ENCODE measurements at regions not wholly inside any gene's neighbourhood (a gene's known extent, or its start where the extent isn't known, plus 50 kb on each side); places are given as distances from the start of the nearest gene placed in this dataset.

DNA sequence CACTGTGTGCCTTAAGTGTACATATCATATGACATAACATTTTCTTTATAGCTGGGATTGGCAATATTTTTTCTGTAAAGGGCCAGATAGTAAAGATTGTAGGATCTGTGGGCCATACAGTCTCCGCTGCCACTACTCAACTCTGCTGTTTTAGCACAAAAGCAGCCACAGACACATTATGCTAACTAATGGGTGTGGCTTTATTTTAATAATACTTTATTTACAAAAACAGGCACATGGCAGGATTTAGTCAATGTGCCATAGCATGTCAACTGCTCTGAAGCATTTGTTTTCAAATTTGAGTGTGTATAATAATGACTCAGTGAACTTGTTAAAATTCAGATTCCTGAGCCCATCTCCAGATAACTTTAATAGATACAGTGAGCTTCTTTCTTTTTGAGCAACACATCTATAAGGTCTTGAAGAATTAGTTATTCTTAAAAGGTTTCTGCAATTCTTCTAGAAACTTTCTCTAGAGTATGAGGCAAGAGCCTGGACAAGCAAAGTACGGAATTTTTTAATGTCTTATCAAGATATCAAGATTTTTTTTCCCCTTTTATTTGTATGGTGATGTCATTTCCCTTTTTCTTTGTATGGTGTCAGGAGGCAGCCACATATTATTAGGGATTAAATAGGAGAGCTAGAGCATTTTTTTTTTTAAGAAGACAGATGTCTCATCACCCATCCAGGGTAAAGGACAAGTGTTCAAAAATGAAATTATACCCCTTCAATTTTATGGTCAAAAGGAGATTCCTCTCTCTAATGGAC lies 518.3 kb downstream of the DHX35 start:
- Mint-ChIP-seq H3K36me3 (no peaks in the 10 kb centered on the region), H3K27ac (no peak overlapping the region), H3K9me3 (peaks cover 0 to 3% (median 0%) of the 10 kb centered on the region in 7 donors), H3K4me3 (no peak overlapping the region), H3K27me3 (peaks cover 7% of the 10 kb centered on the region), H3K4me1 (no peaks in the 10 kb centered on the region)
- H3K36me3 ChIP-seq (ENCODE audit: control insufficient read depth, insufficient read depth, low read length), result no peaks in the 10 kb centered on the region
- ATAC-seq (ENCODE audit: low read depth in 2 of 2) (no peak), DNase-seq (no peak)
- no peaks in the 10 kb centered on the region for H3K9me3 ChIP-seq (ENCODE audit: control insufficient read depth in 2 of 2, low read length in 2 of 2)
- H3K4me3 ChIP-seq (ENCODE audit: low read depth, low read length), result no peak overlapping the region
- no peaks in the 10 kb centered on the region for H3K4me1 ChIP-seq (ENCODE audit: control insufficient read depth, insufficient read depth, low read length, poor library complexity, severe bottlenecking)
- H3K27ac ChIP-seq (ENCODE audit: insufficient read depth, low read length, poor library complexity, severe bottlenecking), result no peak overlapping the region
- H3K27me3 ChIP-seq (ENCODE audit: control insufficient read depth, insufficient read depth, low read length), result no peaks in the 10 kb centered on the region

DNA sequence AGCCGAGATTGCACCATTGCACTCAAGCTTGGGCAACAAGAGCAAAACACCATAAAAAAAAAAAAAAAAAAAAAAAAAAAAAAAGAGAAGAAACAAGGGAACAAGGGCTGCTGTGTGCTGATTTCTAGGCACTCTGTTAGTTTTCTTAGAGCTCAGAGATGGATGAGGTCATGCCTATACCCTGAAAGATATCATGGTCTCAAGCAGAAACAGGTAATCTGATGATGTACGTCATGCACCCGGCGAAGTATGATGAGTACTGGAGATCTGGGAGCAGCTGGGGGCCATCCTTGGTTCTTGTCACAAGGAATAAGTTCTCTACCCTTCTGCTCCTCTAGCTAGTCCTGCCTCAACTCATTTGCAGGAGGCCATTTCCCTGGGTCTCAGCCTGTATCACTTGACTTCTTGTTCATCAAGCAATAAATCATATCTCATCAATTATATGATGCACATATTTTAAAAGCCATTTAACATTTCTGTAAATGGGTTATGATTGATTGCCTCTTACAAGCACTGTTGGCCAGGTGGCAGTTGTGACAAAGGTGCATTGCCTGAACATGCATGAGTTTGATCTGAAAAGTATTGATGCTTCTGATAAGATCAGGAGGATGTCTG lies 517.2 kb downstream of the DHX35 start:
- Histone ChIP-seq H3K4me1 (ENCODE audit: control insufficient read depth, insufficient read depth, low read length, poor library complexity, severe bottlenecking) (no peaks in the 10 kb centered on the region), H3K36me3 (ENCODE audit: control insufficient read depth, insufficient read depth, low read length) (no peaks in the 10 kb centered on the region), H3K4me3 (ENCODE audit: low read depth, low read length) (no peak overlapping the region), H3K27me3 (ENCODE audit: control insufficient read depth, insufficient read depth, low read length) (no peaks in the 10 kb centered on the region), H3K9me3 (ENCODE audit: control insufficient read depth in 2 of 2, low read length in 2 of 2) (no peaks in the 10 kb centered on the region), H3K27ac (ENCODE audit: insufficient read depth, low read length, poor library complexity, severe bottlenecking) (no peak overlapping the region)
- H3K4me1 Mint-ChIP-seq, result no peaks in the 10 kb centered on the region
- ATAC-seq (ENCODE audit: low read depth in 2 of 2) (no peak), DNase-seq (no peak)
- no peak overlapping the region for H3K27ac Mint-ChIP-seq
- H3K4me3 Mint-ChIP-seq, result no peak overlapping the region
- peaks cover 0 to 3% (median 0%) of the 10 kb centered on the region in 7 donors for H3K9me3 Mint-ChIP-seq
- H3K27me3 Mint-ChIP-seq, result peaks cover 7% of the 10 kb centered on the region
- no peaks in the 10 kb centered on the region for H3K36me3 Mint-ChIP-seq

DNA sequence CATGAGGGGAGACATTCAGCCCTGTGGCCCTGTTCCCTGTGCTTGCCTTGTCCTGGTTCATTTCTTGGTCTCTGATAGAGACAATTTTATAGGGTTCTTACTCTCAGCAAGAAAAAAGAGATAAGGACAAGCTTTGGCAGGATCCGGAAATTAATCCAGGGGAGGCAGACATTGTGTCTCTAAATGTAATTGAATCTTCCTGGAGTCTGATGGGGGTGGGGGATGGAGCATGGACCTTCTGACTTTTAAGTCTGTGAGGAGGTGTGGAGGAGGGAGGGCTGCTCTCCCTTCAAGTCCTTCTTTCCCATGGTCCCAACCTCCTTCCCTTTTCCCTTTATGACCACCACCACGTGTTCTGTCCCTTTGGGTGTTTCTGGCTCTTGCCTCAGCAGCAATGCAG lies 512.7 kb downstream of the DHX35 start:
- H3K36me3 ChIP-seq (ENCODE audit: control insufficient read depth, insufficient read depth, low read length), result no peaks in the 10 kb centered on the region
- H3K4me1 ChIP-seq (ENCODE audit: control insufficient read depth, insufficient read depth, low read length, poor library complexity, severe bottlenecking), result no peaks in the 10 kb centered on the region
- no peaks in the 10 kb centered on the region for H3K27me3 ChIP-seq (ENCODE audit: control insufficient read depth, insufficient read depth, low read length)
- Mint-ChIP-seq H3K4me1 (no peaks in the 10 kb centered on the region), H3K27me3 (peaks cover 4% of the 10 kb centered on the region), H3K36me3 (no peaks in the 10 kb centered on the region), H3K4me3 (no peak overlapping the region), H3K27ac (no peak overlapping the region), H3K9me3 (peaks cover 0 to 6% (median 0%) of the 10 kb centered on the region in 7 donors)
- DNase-seq (no peak), ATAC-seq (ENCODE audit: low read depth in 2 of 2) (no peak)
- H3K4me3 ChIP-seq (ENCODE audit: low read depth, low read length), result no peak overlapping the region
- no peak overlapping the region for H3K27ac ChIP-seq (ENCODE audit: insufficient read depth, low read length, poor library complexity, severe bottlenecking)
- H3K9me3 ChIP-seq (ENCODE audit: control insufficient read depth in 2 of 2, low read length in 2 of 2), result no peaks in the 10 kb centered on the region

DNA sequence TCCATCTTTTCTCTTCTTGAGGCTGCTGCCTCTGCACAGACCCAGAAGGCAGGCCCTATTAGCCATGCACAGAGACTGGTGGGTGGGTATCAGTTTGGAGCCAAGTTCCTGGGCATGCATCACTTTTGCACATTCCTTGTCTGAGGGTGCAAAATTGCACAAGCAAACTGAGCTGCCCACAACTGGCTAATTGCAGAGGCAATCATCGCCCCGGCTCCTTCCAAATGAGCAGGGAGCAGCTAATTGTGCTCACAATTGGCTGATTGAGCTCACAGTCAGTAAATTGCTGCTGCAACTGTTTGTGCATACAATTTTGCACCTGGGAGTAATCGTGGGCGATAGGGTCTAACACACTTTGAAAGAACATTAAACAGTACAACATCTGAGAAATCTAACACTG lies 511.4 kb downstream of the DHX35 start:
- no peaks in the 10 kb centered on the region for H3K9me3 ChIP-seq (ENCODE audit: control insufficient read depth in 2 of 2, low read length in 2 of 2)
- H3K27ac ChIP-seq (ENCODE audit: insufficient read depth, low read length, poor library complexity, severe bottlenecking), result no peak overlapping the region
- ATAC-seq (ENCODE audit: low read depth in 2 of 2), result no peak
- no peaks in the 10 kb centered on the region for H3K4me1 ChIP-seq (ENCODE audit: control insufficient read depth, insufficient read depth, low read length, poor library complexity, severe bottlenecking)
- Mint-ChIP-seq H3K9me3 (peaks cover 0 to 6% (median 0%) of the 10 kb centered on the region in 7 donors), H3K36me3 (no peaks in the 10 kb centered on the region), H3K27me3 (peaks cover 4% of the 10 kb centered on the region), H3K27ac (no peak overlapping the region), H3K4me3 (no peak overlapping the region), H3K4me1 (no peaks in the 10 kb centered on the region)
- no peaks in the 10 kb centered on the region for H3K27me3 ChIP-seq (ENCODE audit: control insufficient read depth, insufficient read depth, low read length)
- H3K4me3 ChIP-seq (ENCODE audit: low read depth, low read length), result no peak overlapping the region
- no peak for DNase-seq
- H3K36me3 ChIP-seq (ENCODE audit: control insufficient read depth, insufficient read depth, low read length), result no peaks in the 10 kb centered on the region

DNA sequence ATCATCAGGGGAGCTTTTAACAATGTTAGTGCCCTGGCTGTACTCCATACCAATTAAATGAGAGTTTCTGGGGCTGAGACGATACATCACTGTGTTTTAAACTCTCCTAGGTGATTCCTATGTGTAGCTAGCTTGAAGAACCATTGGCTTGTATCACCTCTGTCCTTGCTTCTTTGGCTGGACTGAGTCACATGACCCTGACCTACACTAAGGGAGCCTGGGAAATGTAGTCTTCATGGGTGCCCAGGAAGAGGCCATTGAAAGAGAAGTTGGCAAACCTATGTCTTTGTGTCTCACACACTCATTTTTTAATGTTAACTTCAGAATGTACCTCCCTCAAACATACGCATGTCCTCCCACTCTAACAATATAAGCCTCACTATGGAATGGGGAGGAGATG lies 506.6 kb downstream of the DHX35 start:
- Histone ChIP-seq H3K27me3 (ENCODE audit: control insufficient read depth, insufficient read depth, low read length) (no peaks in the 10 kb centered on the region), H3K9me3 (ENCODE audit: control insufficient read depth in 2 of 2, low read length in 2 of 2) (no peaks in the 10 kb centered on the region), H3K4me1 (ENCODE audit: control insufficient read depth, insufficient read depth, low read length, poor library complexity, severe bottlenecking) (no peaks in the 10 kb centered on the region), H3K27ac (ENCODE audit: insufficient read depth, low read length, poor library complexity, severe bottlenecking) (no peak overlapping the region), H3K36me3 (ENCODE audit: control insufficient read depth, insufficient read depth, low read length) (no peaks in the 10 kb centered on the region), H3K4me3 (ENCODE audit: low read depth, low read length) (no peak overlapping the region)
- ATAC-seq (ENCODE audit: low read depth in 2 of 2) (no peak), DNase-seq (no peak)
- Mint-ChIP-seq H3K27ac (no peak overlapping the region), H3K4me3 (no peak overlapping the region), H3K36me3 (no peaks in the 10 kb centered on the region), H3K9me3 (peaks cover 0 to 5% (median 2%) of the 10 kb centered on the region in 7 donors), H3K4me1 (no peaks in the 10 kb centered on the region), H3K27me3 (no peaks in the 10 kb centered on the region)

DNA sequence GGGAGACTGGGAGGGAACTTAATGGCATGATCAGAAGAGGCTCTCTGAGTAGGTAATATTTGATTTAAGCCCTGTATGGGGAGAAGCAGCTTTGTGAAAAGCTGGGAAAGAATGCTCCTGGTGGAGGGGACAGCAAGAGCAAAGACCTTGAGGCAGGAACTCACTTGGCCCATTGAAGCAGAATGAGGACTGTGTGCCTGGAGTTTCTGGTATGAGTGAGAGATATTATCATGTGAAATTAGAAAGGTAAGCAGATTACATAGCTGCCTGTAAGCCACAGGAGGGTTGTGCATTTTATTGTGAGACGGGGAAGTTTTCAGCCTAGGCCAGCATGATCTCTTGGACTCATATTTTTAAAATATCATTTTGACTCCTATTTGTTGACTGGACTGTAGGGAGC lies 502.1 kb downstream of the DHX35 start:
- H3K4me3 Mint-ChIP-seq, result no peak overlapping the region
- Histone ChIP-seq H3K4me3 (ENCODE audit: low read depth, low read length) (no peak overlapping the region), H3K27ac (ENCODE audit: insufficient read depth, low read length, poor library complexity, severe bottlenecking) (no peak overlapping the region), H3K36me3 (ENCODE audit: control insufficient read depth, insufficient read depth, low read length) (no peaks in the 10 kb centered on the region), H3K27me3 (ENCODE audit: control insufficient read depth, insufficient read depth, low read length) (no peaks in the 10 kb centered on the region), H3K9me3 (ENCODE audit: control insufficient read depth in 2 of 2, low read length in 2 of 2) (no peaks in the 10 kb centered on the region), H3K4me1 (ENCODE audit: control insufficient read depth, insufficient read depth, low read length, poor library complexity, severe bottlenecking) (no peaks in the 10 kb centered on the region)
- no peaks in the 10 kb centered on the region for H3K27me3 Mint-ChIP-seq
- H3K36me3 Mint-ChIP-seq, result no peaks in the 10 kb centered on the region
- H3K27ac Mint-ChIP-seq, result no peak overlapping the region
- peaks cover 0 to 7% (median 2%) of the 10 kb centered on the region in 7 donors for H3K9me3 Mint-ChIP-seq
- ATAC-seq (ENCODE audit: low read depth in 2 of 2), result no peak
- no peak for DNase-seq
- no peaks in the 10 kb centered on the region for H3K4me1 Mint-ChIP-seq

DNA sequence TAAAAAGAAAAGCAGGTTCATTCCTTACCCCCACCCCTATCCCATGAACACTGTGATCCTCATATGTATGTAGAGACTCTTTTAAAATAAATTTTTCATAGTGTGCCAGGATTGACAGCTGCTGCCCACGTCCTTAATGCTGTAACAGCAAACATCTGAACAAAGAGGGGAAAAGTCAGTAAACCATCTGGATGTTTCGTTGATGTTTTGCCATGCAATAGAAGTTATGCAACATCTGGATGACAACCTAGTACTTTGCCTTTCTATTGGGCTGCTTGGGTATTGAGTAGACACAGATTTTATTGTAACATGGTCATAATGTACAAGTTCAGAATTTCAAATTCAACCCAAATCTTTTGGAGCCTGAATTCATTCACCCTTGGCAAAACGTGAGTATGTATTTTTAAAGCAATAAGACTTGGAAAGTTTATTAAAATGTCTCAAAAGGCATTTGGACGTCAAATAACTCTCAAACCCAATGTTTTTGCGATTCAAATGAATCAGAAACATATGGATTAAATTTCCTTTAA lies 500.3 kb downstream of the DHX35 start:
- peaks cover 4% of the 10 kb centered on the region for H3K27me3 Mint-ChIP-seq
- no peak for ATAC-seq (ENCODE audit: low read depth in 2 of 2)
- no peaks in the 10 kb centered on the region for H3K36me3 Mint-ChIP-seq
- no peaks in the 10 kb centered on the region for H3K9me3 ChIP-seq (ENCODE audit: control insufficient read depth in 2 of 2, low read length in 2 of 2)
- no peak overlapping the region for H3K4me3 Mint-ChIP-seq
- H3K27ac Mint-ChIP-seq, result no peak overlapping the region
- H3K36me3 ChIP-seq (ENCODE audit: control insufficient read depth, insufficient read depth, low read length), result no peaks in the 10 kb centered on the region
- H3K9me3 Mint-ChIP-seq, result peaks cover 0 to 10% (median under 1%) of the 10 kb centered on the region in 7 donors
- no peaks in the 10 kb centered on the region for H3K27me3 ChIP-seq (ENCODE audit: control insufficient read depth, insufficient read depth, low read length)
- no peak for DNase-seq
- no peak overlapping the region for H3K4me3 ChIP-seq (ENCODE audit: low read depth, low read length)
- no peak overlapping the region for H3K27ac ChIP-seq (ENCODE audit: insufficient read depth, low read length, poor library complexity, severe bottlenecking)
- peaks cover 0 to 5% (median 0%) of the 10 kb centered on the region in 4 donors for H3K4me1 Mint-ChIP-seq
- H3K4me1 ChIP-seq (ENCODE audit: control insufficient read depth, insufficient read depth, low read length, poor library complexity, severe bottlenecking), result no peaks in the 10 kb centered on the region

DNA sequence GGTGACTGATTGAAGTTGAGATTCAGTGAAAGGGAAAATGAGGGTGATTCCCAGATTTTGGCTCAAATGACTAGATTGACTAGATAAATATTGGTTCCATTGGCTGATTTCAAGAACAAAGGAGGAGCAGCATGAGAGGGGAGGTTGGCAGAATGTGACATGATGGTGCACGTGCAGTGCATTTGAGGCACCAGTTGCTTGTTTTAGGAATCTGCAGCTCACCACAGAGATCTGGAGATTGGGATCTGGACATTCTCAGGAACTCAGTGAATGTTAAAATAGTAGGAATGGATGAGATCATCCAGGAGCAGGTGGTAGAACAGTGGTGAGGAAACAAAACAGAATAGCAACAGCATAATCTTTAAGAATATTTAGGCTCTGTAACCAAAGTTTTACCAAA lies 496.3 kb downstream of the DHX35 start:
- no peak for ATAC-seq (ENCODE audit: low read depth in 2 of 2)
- H3K36me3 ChIP-seq (ENCODE audit: control insufficient read depth, insufficient read depth, low read length), result no peaks in the 10 kb centered on the region

More for the DNA sequence above, 496.3 kb downstream of the DHX35 start:
- DNase-seq, result no peak
- Histone ChIP-seq H3K27ac (ENCODE audit: insufficient read depth, low read length, poor library complexity, severe bottlenecking) (no peak overlapping the region), H3K9me3 (ENCODE audit: control insufficient read depth in 2 of 2, low read length in 2 of 2) (no peaks in the 10 kb centered on the region), H3K27me3 (ENCODE audit: control insufficient read depth, insufficient read depth, low read length) (no peaks in the 10 kb centered on the region), H3K4me1 (ENCODE audit: control insufficient read depth, insufficient read depth, low read length, poor library complexity, severe bottlenecking) (no peaks in the 10 kb centered on the region), H3K4me3 (ENCODE audit: low read depth, low read length) (no peak overlapping the region)
- no peaks in the 10 kb centered on the region for H3K36me3 Mint-ChIP-seq
- H3K4me1 Mint-ChIP-seq, result peaks cover 0 to 5% (median 0%) of the 10 kb centered on the region in 4 donors
- H3K27me3 Mint-ChIP-seq, result peaks cover 4% of the 10 kb centered on the region
- H3K27ac Mint-ChIP-seq, result no peak overlapping the region
- no peak overlapping the region for H3K4me3 Mint-ChIP-seq
- H3K9me3 Mint-ChIP-seq, result peaks cover 0 to 8% (median 1%) of the 10 kb centered on the region in 7 donors

Data from CD4-positive, CD25-positive, alpha-beta regulatory T cell (primary cell).